T-helper 2 cell (primary cell): ENCODE measurements at regions not wholly inside any gene's neighbourhood (a gene's known extent, or its start where the extent isn't known, plus 50 kb on each side); places are given as distances from the start of the nearest gene placed in this dataset.
"Not testable (repeated sequence)": the region's sequence is repeated elsewhere in the genome, so short reads cannot be mapped to it uniquely, and the experiment has no call there.

Source experiments
- DNase-seq, 5 experiments: peaks; one replicate each; pipeline versions ENCODE4 v3.0.0 to v3.0.0-alpha.2; 2012 to 2022

- DNase-seq: not testable (repeated sequence)
Measured at GRCh38 chr5:177857642-177858200, 75.0 kb upstream of the FAM153A start.

DNA sequence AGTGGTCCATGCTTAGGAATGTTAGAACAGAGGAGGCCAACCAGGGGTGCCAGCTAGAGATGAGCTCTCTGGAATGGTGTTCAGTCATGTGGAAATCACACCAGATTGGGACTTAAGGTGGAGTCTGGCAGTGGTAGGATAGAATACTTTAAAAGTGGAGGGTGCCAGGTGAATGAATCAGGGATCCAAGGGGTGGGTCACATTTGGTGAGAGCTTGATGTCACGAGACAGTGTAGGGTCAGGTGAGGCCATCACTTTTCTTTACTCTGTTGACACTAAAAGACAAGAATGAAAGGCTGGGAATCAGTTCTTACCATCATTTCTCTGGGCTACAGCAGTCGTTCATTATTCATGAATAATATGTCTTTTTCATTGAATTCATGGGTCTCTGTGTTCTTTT lies 73.8 kb upstream of the FAM153A start:
- not testable (repeated sequence) for DNase-seq

DNA sequence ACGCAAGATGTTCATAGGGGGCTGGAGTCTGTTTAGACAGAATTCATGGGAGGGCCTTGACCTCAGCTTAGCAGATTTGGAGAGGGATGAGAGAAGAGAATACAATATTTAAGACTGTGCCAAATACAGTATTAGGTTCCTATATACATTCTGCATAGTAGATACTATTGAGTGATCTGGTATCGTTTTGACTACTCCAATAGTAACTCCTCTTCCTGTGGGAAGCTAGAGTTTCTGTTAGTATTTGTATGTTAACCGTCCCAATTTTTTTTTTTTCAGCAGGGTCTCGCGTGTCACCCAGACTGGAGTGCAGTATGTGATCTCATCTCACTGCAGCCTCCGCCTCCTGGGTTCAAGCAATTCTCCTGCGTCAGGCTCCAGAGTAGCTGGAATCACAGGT lies 65.2 kb upstream of the FAM153A start:
- DNase-seq: peak in 1 of 5 experiments; percentile 36

DNA sequence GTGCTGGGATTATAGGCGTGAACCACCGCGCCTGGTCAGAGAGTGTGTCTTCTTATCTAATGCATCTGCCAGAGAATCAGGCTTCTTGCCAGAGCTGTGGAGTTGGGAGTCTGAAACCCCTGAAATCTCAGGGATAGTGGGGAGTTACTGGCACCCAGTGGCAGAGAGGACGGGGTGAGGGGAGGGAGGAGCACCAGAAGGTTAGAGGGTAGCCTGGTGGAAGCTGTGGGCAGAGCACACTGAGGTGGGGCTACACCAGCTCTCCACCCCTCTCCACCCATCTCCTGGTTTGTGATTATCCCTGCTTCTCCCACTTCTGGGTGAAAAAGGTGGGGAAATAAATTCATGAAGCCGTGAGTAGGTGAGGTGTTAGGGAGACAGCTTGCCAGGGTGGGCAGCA lies 63.9 kb upstream of the FAM153A start:
- DNase-seq: not testable (repeated sequence)

DNA sequence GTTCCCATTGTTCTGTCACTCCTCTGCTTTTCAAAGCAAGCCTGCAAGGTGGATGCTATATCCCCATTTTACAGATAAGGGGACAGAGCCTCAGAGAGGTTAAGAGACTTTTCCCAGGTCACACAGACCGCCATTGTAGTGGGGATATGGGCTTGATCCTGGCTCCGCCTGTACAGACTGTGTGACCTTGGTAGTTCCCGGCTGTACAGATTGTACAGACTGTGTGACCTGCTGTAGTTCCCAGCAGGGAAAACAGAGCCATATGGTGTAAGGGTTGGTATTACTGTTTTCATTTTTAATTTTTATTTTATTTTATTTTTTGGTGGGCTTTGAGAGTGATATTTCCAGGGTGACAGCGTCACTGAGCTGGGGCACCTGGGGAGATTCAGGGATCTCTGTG lies 63.2 kb upstream of the FAM153A start:
- DNase-seq: not testable (repeated sequence)

DNA sequence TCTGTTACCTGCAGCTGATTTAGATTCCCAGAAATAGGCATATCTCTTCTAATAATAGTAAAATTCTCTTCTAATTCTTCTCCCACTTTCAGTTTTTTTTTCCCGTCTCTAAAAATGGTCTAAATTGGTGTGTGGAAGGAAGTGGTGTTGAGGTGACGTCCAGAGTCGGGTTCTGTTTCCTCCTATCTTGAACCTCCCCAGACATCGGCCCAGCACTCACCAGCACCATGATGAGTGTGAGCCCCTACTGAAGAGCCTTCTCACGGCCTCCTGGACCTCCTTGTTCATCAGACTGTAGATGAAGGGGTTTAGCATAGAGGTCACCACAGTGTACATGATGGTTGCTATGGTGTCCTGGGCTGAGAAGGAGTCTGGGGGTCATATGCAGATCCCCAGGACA lies 53.5 kb upstream of the FAM153A start:
- not testable (repeated sequence) for DNase-seq
